Neural cell (in vitro differentiated cells): ENCODE measurements at regions not wholly inside any gene's neighbourhood (a gene's known extent, or its start where the extent isn't known, plus 50 kb on each side); places are given as distances from the start of the nearest gene placed in this dataset.

Source experiments
- CTCF ChIP-seq: fragments of 450-650 bp; IDR thresholded peaks from 2 replicates; pipeline ENCODE4 v1.5.1; 2014; ENCODE audit warnings: antibody characterized with exemption, mild to moderate bottlenecking, moderate library complexity; ENCODE audit not compliant: poor library complexity, severe bottlenecking
- MXI1 ChIP-seq: fragments of 450-650 bp; conservative IDR thresholded peaks from 2 replicates; pipeline ENCODE4 v1.6.1; 2014; ENCODE audit warnings: antibody characterized with exemption, mild to moderate bottlenecking; ENCODE audit not compliant: poor library complexity, severe bottlenecking
- RAD21 ChIP-seq: fragments of 450-650 bp; conservative IDR thresholded peaks from 2 replicates; pipeline ENCODE4 v1.6.1; 2014; ENCODE audit warnings: antibody characterized with exemption, mild to moderate bottlenecking, moderate library complexity

- TF ChIP-seq CTCF (peak; percentile 59), RAD21 (peak; percentile 55), MXI1 (no peak)
Measured at GRCh38 chr7:13742811-13743210, 246.7 kb downstream of the ETV1 start.
